Neural cell (in vitro differentiated cells): ENCODE measurements at regions not wholly inside any gene's neighbourhood (a gene's known extent, or its start where the extent isn't known, plus 50 kb on each side); places are given as distances from the start of the nearest gene placed in this dataset.

Experiments
- H2AFZ ChIP-seq: fragments of 200-600, 300-800 bp; sonication (generic), shearing (Covaris generic); 2 replicates; pipeline ENCODE4 v1.6.0; 2014; ENCODE audit warnings: low read depth, mild to moderate bottlenecking, antibody characterized with exemption, low read length, moderate library complexity
- H3F3A ChIP-seq: fragments of 200-600 bp; shearing (Covaris generic); 2 replicates; pipeline ENCODE4 v1.6.1; 2016; ENCODE audit warnings: mild to moderate bottlenecking, moderate library complexity, mixed read lengths, antibody characterized with exemption, low read length; ENCODE audit not compliant: insufficient read depth, poor library complexity, severe bottlenecking
- H3K27ac ChIP-seq: fragments of 200-600, 300-800 bp; sonication (generic), shearing (Covaris generic); 2 replicates; pipeline ENCODE4 v1.5.1; 2014; ENCODE audit warnings: mild to moderate bottlenecking, low read length, moderate library complexity
- H3K27me3 ChIP-seq: fragments of 300-800, 200-600 bp; sonication (generic), shearing (Covaris generic); 2 replicates; pipeline ENCODE4 v1.6.0; 2014; ENCODE audit warnings: mild to moderate bottlenecking, low read depth, low read length, moderate library complexity; ENCODE audit not compliant: insufficient read depth
- H3K36me3 ChIP-seq: fragments of 300-800, 200-600 bp; sonication (generic), shearing (Covaris generic); 2 replicates; pipeline ENCODE4 v1.5.1; 2014; ENCODE audit warnings: mild to moderate bottlenecking, antibody characterized with exemption, low read length, moderate library complexity; ENCODE audit not compliant: insufficient read depth
- H3K4me2 ChIP-seq: fragments of 300-800, 200-600 bp; sonication (generic), shearing (Covaris generic); 2 replicates; pipeline ENCODE4 v1.6.0; 2014; ENCODE audit warnings: mild to moderate bottlenecking, low read length
- H3K4me3 ChIP-seq: fragments of 300-800, 200-600 bp; sonication (generic), shearing (Covaris generic); 2 replicates; pipeline ENCODE4 v1.5.1; 2014; ENCODE audit warnings: mild to moderate bottlenecking, low read length, moderate library complexity
- H3K79me2 ChIP-seq: fragments of 200-600 bp; shearing (Covaris generic); replicated peaks from 2 replicates; pipeline ENCODE4 v1.6.0; 2014; ENCODE audit warnings: mild to moderate bottlenecking, low read length, moderate library complexity; ENCODE audit not compliant: insufficient read depth
- H3K9ac ChIP-seq: fragments of 300-800, 200-600 bp; sonication (generic), shearing (Covaris generic); 2 replicates; pipeline ENCODE4 v1.6.1; 2016; ENCODE audit warnings: mild to moderate bottlenecking, low read length, mixed read lengths
- H3K9me2 ChIP-seq: fragments of 200-600 bp; shearing (Covaris generic); 2 replicates; pipeline ENCODE4 v1.6.1; 2016; ENCODE audit warnings: mild to moderate bottlenecking, low read length, mixed read lengths; ENCODE audit not compliant: insufficient read depth
- H3K9me3 ChIP-seq: fragments of 200-600, 300-800 bp; sonication (generic), shearing (Covaris generic); 2 replicates; pipeline ENCODE4 v1.6.1; 2016; ENCODE audit warnings: mild to moderate bottlenecking, mixed run types, low read length, moderate library complexity, mixed read lengths
- H4K20me1 ChIP-seq: fragments of 200-600 bp; shearing (Covaris generic); 2 replicates; pipeline ENCODE4 v1.6.1; 2016; ENCODE audit warnings: mild to moderate bottlenecking, mixed run types; ENCODE audit not compliant: insufficient read depth
- EP300 ChIP-seq: fragments of 450-650 bp; conservative IDR thresholded peaks from 2 replicates; pipeline ENCODE4 v1.6.1; 2014; ENCODE audit warnings: antibody characterized with exemption, mild to moderate bottlenecking, moderate library complexity; ENCODE audit not compliant: poor library complexity, severe bottlenecking
- EZH2 ChIP-seq: fragments of 200-600, 300-800 bp; shearing (Covaris generic), sonication (generic); IDR thresholded peaks from 2 replicates; pipeline ENCODE4 v1.6.1; 2014; ENCODE audit warnings: antibody characterized with exemption, low read length, borderline replicate concordance, mild to moderate bottlenecking; ENCODE audit not compliant: insufficient read depth, poor library complexity, severe bottlenecking
- MXI1 ChIP-seq: fragments of 450-650 bp; conservative IDR thresholded peaks from 2 replicates; pipeline ENCODE4 v1.6.1; 2014; ENCODE audit warnings: antibody characterized with exemption, mild to moderate bottlenecking; ENCODE audit not compliant: poor library complexity, severe bottlenecking
- POLR2AphosphoS5 ChIP-seq: IDR thresholded peaks from 2 replicates; pipeline ENCODE4 v1.6.1; 2012
- RAD21 ChIP-seq: fragments of 450-650 bp; conservative IDR thresholded peaks from 2 replicates; pipeline ENCODE4 v1.6.1; 2014; ENCODE audit warnings: antibody characterized with exemption, mild to moderate bottlenecking, moderate library complexity
- SMC3 ChIP-seq: fragments of 450-650 bp; conservative IDR thresholded peaks from 2 replicates; pipeline ENCODE4 v1.6.1; 2014; ENCODE audit warnings: antibody characterized with exemption, mild to moderate bottlenecking, moderate library complexity; ENCODE audit not compliant: poor library complexity
- TAF1 ChIP-seq: IDR thresholded peaks from 2 replicates; pipeline ENCODE4 v1.6.1; 2012; ENCODE audit warnings: low read depth
- TF ChIP-seq, protein P1 (sequence below): fragments of 450-650 bp; IDR thresholded peaks from 2 replicates; pipeline ENCODE4 v1.5.1; 2014; ENCODE audit warnings: antibody characterized with exemption, mild to moderate bottlenecking, moderate library complexity; ENCODE audit not compliant: poor library complexity, severe bottlenecking
- TF ChIP-seq, protein P2 (sequence below): IDR thresholded peaks from 2 replicates; pipeline ENCODE4 v1.6.1; 2012; ENCODE audit warnings: borderline replicate concordance

DNA sequence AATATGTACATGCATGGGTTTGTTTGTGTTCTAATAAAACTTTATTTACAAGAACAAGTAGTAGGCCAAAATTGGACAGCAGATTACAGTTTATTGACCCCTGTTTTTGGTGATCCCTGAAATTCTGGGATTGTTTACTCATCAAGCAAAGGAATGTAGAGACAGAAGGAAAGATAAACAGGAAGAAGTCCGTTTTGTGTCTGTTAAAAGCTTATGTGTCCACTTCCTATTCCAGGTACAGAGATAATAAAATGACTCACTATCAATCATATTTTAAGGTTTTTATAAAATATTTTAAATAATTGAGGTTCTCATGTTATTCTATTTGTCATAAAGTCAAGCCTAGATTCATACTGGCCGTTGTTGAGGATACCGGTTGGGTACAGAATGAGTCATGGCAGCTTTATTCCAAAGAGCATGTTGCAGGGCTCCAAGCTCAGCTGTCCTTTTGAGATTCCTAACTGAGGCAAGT is 214.9 kb upstream of the DAB2 start:
- H3K27me3 ChIP-seq, result no peaks in the 10 kb centered on the region
- H3K4me3 ChIP-seq, result no peak overlapping the region
- no peaks in the 10 kb centered on the region for H3K9me2 ChIP-seq
- no peak overlapping the region for H2AFZ ChIP-seq
- H3K36me3 ChIP-seq, result no peaks in the 10 kb centered on the region
- no peaks in the 10 kb centered on the region for H3K9me3 ChIP-seq
- no peaks in the 10 kb centered on the region for H4K20me1 ChIP-seq
- TF ChIP-seq EP300, result no peak
- TF ChIP-seq EZH2, result no peak
- TF ChIP-seq TAF1, result no peak
- TF ChIP-seq, protein P1, sequence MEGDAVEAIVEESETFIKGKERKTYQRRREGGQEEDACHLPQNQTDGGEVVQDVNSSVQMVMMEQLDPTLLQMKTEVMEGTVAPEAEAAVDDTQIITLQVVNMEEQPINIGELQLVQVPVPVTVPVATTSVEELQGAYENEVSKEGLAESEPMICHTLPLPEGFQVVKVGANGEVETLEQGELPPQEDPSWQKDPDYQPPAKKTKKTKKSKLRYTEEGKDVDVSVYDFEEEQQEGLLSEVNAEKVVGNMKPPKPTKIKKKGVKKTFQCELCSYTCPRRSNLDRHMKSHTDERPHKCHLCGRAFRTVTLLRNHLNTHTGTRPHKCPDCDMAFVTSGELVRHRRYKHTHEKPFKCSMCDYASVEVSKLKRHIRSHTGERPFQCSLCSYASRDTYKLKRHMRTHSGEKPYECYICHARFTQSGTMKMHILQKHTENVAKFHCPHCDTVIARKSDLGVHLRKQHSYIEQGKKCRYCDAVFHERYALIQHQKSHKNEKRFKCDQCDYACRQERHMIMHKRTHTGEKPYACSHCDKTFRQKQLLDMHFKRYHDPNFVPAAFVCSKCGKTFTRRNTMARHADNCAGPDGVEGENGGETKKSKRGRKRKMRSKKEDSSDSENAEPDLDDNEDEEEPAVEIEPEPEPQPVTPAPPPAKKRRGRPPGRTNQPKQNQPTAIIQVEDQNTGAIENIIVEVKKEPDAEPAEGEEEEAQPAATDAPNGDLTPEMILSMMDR, result no peak
- no peak for TF ChIP-seq POLR2AphosphoS5
- TF ChIP-seq SMC3, result no peak
- TF ChIP-seq, protein P2, sequence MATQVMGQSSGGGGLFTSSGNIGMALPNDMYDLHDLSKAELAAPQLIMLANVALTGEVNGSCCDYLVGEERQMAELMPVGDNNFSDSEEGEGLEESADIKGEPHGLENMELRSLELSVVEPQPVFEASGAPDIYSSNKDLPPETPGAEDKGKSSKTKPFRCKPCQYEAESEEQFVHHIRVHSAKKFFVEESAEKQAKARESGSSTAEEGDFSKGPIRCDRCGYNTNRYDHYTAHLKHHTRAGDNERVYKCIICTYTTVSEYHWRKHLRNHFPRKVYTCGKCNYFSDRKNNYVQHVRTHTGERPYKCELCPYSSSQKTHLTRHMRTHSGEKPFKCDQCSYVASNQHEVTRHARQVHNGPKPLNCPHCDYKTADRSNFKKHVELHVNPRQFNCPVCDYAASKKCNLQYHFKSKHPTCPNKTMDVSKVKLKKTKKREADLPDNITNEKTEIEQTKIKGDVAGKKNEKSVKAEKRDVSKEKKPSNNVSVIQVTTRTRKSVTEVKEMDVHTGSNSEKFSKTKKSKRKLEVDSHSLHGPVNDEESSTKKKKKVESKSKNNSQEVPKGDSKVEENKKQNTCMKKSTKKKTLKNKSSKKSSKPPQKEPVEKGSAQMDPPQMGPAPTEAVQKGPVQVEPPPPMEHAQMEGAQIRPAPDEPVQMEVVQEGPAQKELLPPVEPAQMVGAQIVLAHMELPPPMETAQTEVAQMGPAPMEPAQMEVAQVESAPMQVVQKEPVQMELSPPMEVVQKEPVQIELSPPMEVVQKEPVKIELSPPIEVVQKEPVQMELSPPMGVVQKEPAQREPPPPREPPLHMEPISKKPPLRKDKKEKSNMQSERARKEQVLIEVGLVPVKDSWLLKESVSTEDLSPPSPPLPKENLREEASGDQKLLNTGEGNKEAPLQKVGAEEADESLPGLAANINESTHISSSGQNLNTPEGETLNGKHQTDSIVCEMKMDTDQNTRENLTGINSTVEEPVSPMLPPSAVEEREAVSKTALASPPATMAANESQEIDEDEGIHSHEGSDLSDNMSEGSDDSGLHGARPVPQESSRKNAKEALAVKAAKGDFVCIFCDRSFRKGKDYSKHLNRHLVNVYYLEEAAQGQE, result no peak
- TF ChIP-seq MXI1, result no peak
- TF ChIP-seq RAD21, result no peak
- no peak overlapping the region for H3K9ac ChIP-seq
- H3K27ac ChIP-seq, result no peak overlapping the region
- H3F3A ChIP-seq, result no peaks in the 10 kb centered on the region
- no peaks in the 10 kb centered on the region for H3K79me2 ChIP-seq
- no peak overlapping the region for H3K4me2 ChIP-seq

DNA sequence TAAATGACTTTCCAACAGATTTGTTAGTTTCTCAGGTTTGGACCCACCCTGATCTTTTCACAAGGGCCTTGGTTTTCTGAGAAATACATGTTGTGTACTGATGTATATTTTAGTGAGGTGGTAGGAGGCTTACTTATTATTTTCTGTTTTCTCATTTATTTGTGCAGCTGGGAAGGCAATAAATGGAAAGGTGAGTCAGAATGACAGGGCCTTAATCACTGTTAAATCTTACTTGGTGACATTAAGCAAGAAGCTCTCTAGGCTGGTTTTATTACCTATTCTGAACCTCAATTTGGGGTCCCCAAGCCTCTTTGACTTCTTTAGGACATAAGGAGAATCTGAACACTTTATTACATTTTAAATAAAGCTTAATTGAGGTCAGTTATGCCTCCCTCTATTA is 214.0 kb upstream of the DAB2 start:
- Histone ChIP-seq H3K4me2 (no peak overlapping the region), H3F3A (no peaks in the 10 kb centered on the region), H4K20me1 (no peaks in the 10 kb centered on the region), H3K36me3 (no peaks in the 10 kb centered on the region), H3K9ac (no peak overlapping the region), H3K9me3 (no peaks in the 10 kb centered on the region), H3K4me3 (no peak overlapping the region), H3K27ac (no peak overlapping the region), H2AFZ (no peak overlapping the region), H3K9me2 (no peaks in the 10 kb centered on the region), H3K27me3 (no peaks in the 10 kb centered on the region), H3K79me2 (no peaks in the 10 kb centered on the region)
- TF ChIP-seq MXI1 (no peak), EP300 (no peak), SMC3 (no peak), EZH2 (no peak), RAD21 (no peak), POLR2AphosphoS5 (no peak), TAF1 (no peak)
- TF ChIP-seq, protein P2, result no peak
- TF ChIP-seq, protein P1, result no peak
